HG02623 (cell line): ENCODE measurements at regions not wholly inside any gene's neighbourhood (a gene's known extent, or its start where the extent isn't known, plus 50 kb on each side); places are given as distances from the start of the nearest gene placed in this dataset.
"Not testable (repeated sequence)": the region's sequence is repeated elsewhere in the genome, so short reads cannot be mapped to it uniquely, and the experiment has no call there.

ENCODE experiments used
- ATAC-seq: cut with Tn5 transposase; IDR thresholded peaks from one replicate; pipeline ENCODE4 v1.9.1; 2021; ENCODE audit warnings: moderate library complexity; ENCODE audit not compliant: unreplicated experiment

DNA sequence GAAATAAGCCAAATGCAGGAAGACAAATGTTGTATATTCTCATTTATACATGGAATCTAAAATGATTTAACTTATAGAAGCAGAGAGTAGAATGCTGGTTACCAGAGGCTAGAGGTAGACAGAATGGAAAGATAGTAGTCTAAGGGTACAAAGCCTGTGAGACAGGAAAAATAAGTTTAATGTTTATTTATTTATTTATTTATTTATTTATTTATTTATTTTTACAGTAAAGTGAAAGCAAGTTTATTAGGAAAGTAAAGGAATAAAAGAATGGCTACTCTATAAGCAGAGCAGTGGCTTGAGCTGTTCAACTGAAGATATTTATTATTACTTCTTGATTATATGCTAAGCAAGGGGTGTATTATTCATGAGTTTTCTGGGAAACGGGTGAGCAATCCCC lies 203.2 kb downstream of the LAS1L start:
- ATAC-seq = no peak

DNA sequence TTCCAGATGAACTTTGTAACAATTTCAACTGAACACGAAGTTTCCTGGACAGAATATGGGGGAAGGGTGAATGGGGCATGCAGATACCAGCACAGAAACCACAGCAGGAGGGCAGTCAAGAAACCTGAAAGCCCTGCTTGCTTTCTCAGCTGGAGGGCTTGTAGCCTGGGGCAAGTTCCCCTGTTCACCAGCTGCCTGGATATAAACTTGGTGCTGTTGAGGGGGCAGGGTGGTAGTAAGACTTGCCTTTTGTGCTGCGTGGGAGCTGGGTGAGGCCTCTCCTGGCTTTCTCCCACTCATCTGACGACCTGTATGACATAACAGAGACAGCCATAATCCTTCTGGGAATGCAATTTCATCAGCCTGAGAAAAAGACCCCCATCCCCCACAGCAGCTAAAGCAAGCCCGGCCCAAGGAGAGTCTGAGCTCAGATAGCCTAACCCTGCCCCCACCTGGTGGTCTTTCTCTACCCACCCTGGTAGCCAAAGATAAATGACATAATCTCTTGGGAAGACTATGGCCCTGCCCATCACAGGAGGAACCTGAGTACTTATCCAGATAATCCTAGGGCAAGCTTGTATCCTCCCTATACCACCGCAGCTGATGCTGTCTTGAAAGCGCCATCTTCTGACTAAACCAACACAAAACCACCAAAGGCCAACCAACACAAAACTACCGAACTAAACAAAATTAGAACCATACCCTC lies 234.3 kb downstream of the LAS1L start:
- ATAC-seq = no peak

GRCh38 chrX:65282905-65283304 lies 251.7 kb downstream of the LAS1L start:
- not testable (repeated sequence) for ATAC-seq

DNA sequence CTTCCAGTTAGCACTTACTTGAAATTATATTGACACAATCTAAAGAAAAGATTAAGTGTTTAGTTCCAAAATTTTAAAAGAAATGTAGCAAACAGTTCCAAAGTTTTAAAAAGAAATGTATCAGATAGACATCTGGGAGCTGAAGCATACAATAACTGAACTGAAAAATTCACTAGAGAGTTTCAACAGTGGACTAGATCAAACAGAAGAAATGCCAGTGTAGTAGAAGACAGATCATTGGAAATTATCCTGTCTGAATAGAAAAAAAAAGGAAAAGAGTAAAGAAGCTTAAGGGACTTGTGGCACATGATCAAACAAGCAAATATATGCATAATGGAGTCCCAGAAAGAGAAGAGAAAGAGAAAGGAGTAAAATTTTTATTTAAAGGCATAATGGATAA lies 261.4 kb downstream of the LAS1L start:
- ATAC-seq = no peak

DNA sequence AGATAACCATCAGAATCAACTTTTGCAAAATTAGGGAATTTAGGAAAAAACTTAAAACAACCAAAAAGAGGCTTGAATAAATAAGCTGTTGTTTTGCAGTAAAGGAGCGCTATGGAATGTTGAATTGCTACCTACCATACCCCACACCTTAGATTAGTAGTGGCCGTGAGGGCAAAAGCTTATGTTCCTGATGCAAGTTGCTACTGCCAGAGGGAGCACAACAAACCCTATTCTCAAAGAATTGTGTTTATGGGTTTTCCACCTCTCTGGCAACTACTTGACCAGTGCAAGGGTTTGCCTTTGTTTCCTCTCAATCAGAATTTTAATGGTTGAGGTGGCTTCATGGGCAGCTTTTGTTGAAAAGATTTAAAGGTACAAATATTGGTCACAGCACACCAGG lies 268.1 kb downstream of the LAS1L start:
- no peak for ATAC-seq

GRCh38 chrX:65253817-65254216 lies 277.6 kb upstream of the ZC4H2 start:
- ATAC-seq = no peak

DNA sequence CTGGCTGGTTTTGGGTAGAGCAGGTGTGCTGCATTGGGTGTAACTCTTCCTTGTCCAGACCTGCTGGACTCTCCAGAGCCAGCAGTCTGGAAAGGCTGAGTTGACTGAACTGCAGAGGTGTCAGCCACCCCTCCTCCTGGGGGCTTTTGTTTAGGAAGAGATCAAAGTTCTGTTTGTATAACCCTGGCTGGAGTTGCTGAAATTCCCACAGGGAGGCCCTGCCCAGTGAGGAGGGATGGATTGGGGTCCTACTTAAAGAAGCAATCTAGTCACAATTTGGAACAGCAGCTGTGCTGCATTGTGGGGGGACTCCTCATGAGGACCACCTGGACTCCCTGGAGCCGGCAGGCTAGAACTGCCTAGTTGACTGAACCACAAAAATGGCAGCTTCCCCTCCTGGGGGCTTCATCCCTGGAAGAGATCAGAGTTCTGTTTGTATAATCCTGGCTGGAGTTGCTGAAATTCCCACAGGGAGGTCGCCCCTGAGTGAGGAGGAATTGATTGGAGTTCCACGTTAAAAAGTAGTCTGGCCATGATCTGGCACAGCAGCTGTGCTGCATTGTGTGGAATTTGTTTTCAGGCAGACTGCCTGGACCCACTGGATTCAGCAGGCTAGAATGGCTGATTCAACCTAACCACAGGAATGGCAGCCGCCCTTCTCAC lies 264.9 kb upstream of the ZC4H2 start:
- no peak for ATAC-seq

DNA sequence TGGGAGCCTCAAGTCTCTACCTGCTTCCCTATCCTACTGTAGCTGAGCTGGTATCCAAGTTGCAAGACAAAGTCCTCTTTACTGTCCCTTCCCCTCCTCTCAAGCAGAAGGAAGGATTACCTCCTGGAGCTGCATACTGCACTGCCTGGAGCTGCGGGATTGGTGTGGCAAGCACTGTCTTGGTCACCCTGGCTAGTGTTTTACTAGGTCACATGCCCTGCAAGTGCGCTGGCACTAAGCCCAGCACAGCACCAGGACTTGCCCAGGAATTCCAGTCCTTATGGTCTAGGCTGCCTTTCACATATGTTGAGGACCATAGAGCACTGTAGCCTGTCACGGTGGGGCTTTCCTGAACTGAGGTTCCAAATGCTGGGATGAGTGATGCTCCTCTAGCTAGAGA lies 227.3 kb upstream of the ZC4H2 start:
- no peak for ATAC-seq

- no peak for ATAC-seq
These were observed 220.6 kb upstream of the ZC4H2 start for GRCh38 chrX:65196758-65197360.

GRCh38 chrX:65195621-65196020 lies 219.4 kb upstream of the ZC4H2 start:
- ATAC-seq = no peak

- no peak for ATAC-seq
These were observed 218.3 kb upstream of the ZC4H2 start for GRCh38 chrX:65194547-65194946.

DNA sequence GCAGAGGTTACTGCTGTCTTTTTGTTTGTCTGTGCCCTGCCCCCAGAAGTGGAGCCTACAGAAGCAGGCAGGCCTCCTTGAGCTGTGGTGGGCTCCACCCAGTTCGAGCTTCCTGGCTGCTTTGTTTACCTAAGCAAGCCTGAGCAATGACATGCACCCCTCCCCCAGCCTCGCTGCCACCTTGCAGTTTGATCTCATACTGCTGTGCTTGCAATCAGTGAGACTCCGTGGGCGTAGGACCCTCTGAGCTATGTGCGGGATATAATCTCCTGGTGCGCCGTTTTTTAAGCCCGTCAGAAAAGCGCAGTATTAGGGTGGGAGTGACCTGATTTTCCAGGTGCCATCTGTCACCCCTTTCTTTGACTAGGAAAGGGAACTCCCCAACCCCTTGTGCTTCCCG lies 187.1 kb upstream of the ZC4H2 start:
- not testable (repeated sequence) for ATAC-seq

- ATAC-seq = no peak
These were observed 172.0 kb upstream of the ZC4H2 start for GRCh38 chrX:65148232-65148631.

- ATAC-seq = no peak
These were observed 160.2 kb upstream of the ZC4H2 start for GRCh38 chrX:65136424-65136823.

- ATAC-seq = no peak
These were observed 151.6 kb upstream of the ZC4H2 start for GRCh38 chrX:65127842-65128241.

DNA sequence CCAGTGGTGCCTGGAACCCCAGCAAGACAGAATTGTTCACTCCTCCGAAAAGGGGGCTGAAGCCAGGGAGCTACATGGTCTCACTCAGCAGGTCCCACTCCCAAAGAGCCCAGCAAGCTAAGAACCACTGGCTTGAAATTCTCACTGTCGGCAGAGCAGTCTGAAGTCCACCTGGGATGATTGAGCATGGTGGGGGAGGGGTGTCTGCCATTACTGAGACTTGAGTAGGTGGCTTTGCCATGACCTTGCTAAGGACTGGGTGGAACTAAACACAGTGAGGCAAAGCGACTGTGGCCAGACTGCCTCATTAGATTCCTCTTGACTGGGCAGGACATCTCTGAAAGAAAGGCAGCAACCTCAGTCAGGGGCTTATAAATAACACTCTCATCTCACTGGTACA lies 122.6 kb upstream of the ZC4H2 start:
- no peak for ATAC-seq

DNA sequence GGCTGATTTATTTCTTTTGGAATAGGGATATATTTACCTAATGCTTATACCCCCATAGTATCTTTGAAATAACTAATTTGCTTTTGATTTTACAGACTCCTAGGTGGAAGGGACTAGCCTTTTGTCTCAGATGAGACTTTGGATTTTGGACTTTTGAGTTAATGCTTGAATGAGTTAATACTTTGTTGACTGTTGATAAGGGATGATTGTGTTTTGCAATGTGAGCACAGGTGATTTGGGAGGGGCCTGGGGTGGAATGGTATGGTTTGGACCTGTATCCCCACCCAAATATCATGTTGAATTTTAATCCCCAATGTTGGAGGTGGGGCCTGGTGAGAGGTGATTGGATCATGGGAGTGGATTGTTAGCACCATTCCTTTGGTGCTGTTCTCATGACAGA lies 117.4 kb upstream of the ZC4H2 start:
- no peak for ATAC-seq

DNA sequence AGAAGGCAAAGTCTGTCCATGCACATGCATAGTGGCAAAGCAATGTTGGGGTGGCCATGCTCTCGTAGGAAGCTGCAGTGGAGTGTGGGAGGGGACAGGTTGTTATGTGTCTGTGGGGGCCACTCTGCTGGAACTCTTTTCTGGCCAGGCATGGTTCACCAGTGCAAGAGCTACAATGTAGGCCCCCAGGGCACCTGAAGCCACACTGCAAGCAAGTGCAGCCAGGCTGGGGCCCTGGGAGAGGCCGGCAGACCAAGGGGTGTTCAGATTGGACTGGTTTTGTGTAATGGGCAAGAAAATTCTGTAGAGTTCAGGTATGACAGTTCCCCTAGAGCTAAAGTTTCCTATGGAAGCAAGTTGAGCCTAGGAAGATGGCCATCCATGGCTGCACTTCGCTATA lies 97.0 kb upstream of the ZC4H2 start:
- ATAC-seq = no peak

DNA sequence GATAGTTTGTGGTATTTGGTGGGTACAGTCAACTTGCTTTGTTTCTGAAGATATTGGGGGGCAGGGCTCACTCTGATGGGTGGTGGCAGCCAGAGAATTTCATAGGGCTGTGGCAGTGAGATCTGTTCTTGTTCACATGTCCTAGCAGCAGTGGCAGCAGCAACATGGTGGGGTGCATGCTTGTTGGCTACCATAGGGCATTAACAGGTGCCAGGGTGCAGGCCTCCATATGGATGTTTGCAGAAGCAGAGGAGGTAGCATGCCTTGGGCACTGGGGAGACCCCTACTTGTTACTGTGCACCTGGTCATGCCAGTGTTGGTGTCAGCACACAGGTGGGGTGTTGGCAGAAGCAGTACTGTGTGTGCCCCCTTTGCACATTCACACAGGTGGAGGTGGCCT lies 96.3 kb upstream of the ZC4H2 start:
- no peak for ATAC-seq

GRCh38 chrX:65058626-65059025 lies 82.4 kb upstream of the ZC4H2 start:
- ATAC-seq = not testable (repeated sequence)

- no peak for ATAC-seq
These were observed 68.8 kb upstream of the ZC4H2 start for GRCh38 chrX:65045001-65045400.

DNA sequence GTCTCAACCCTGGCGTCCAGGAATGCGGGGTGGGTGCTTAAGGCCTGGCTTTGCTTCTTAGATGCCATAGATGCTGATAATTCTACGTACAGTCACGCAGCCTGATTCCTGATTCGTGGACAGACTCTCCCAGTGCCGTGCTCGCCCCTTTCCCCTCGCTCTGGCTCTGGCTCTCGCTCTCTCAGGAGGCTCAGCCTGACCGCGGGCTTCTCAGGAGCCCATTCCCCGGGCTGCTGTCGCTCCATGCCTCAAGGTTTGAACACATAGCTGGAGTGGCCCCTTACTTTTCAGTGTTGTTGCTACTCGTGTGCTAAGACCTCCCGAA lies 59.2 kb upstream of the ZC4H2 start:
- peak; percentile 23 for ATAC-seq
